ENCODE measurements at regions not wholly inside any gene's neighbourhood (a gene's known extent, or its start where the extent isn't known, plus 50 kb on each side); places are given as distances from the start of the nearest gene placed in this dataset.

GRCh38 chr12:118467641-118468305, 91.4 kb downstream of the SUDS3 start:
- no peak for DNase-seq (ENCODE audit: low read depth)

DNA sequence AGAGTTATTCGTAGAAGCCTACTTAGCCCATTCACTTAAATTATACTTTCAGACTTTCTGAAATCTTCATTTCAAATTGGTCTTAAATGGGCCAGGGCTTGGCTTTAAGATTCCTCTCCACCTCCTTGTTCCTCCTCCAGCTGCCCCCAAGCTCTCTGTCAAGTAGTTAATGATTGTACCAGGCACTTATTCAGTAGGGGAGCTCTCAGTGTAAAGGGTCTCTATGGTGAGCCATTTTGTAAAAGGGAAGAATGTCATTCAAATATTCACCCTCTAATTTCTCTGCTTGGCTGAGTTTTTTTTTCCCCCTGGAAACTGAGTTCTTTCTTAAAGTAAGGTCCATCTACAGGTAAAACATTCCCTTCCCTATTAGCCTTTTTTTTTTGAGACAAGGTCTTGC, 96.6 kb downstream of the SUDS3 start:
- no peak for DNase-seq (ENCODE audit: low read depth)

DNA sequence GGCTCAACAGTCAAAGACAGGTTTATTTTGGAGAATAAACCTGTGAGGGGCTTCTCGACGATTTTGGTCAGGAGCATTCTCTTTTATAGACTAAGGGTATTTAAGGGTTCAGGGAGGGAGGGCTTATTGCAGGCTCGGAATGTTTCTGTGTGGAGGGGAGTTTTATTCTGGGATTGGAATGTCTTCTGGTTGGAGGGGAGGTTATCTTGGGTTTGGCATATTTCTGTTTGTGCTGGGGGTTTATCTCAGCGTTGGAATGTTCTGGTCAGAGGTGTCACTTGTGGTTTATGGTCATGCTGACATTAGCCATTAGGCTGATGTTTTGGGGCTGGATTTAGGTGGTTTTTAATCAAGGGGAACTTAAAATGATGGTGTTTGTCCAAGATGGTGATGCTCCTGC, 103.9 kb downstream of the SUDS3 start:
- no peak for DNase-seq (ENCODE audit: low read depth)

DNA sequence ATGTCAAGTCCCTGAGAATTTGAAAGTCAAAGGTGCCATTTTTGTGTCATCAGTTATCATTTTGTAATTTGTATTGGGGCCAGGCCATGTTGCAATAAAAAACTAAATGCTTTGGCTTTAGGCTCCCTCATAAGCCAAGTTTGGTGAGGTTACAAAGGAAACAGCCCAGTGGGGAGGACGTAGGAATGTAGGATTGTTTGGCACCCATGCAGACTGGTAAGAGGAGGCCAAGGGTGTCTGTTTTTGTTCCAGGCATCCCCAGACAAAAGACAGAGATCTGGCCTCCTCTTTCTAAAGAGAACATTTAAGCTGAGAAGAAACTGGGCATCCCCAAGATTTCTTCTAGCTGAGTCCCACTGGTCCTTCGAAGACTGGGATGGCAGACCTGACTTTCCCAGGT, 111.7 kb downstream of the SUDS3 start:
- no peak for DNase-seq (ENCODE audit: low read depth)

GRCh38 chr12:118493962-118494361, 117.6 kb downstream of the SUDS3 start:
- DNase-seq (ENCODE audit: low read depth), result no peak

DNA sequence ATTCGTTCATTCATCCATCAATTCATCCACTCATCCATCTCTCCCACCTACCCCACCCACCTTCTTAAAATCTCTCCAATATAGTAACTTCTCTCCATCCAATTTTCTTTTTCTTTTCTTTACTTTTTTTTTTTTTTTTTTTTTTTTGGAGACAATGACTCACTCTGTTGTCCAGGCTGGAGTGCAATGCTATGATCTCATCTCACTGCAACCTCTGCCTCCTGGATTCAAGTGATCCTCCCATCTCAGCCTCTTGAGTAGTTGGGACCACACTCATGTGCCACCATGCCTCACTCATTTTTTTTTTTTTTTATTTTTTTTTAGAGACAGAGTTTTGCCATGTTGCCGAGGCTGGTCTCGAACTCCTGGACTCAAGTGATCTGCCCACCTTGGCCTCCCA, 118.4 kb downstream of the SUDS3 start:
- peak; percentile 20 for DNase-seq (ENCODE audit: low read depth)

GRCh38 chr12:118495296-118495695, 118.9 kb downstream of the SUDS3 start:
- no peak for DNase-seq (ENCODE audit: low read depth)

DNA sequence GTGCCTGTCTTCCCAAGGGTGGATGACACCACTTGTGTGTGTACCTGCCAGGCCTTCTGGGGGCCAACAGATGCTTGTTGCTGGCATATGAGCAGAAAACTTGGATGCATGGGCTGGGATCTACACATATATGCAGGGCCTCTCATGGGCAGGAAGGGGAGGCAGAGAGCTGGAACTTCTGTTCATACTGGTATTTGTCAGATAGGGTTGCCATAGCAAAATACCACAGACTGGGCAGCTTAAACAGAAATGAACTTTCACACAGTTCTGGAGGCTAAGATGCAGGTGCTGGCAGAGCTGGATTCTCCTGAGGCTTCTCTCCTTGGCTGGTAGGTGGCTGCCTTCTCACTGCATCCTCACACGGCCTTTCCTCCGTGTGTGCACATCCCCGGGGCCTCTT, 121.8 kb downstream of the SUDS3 start:
- DNase-seq (ENCODE audit: low read depth), result peak; percentile 11

- no peak for DNase-seq (ENCODE audit: low read depth)
Observed at GRCh38 chr12:118500299-118500698, 123.9 kb downstream of the SUDS3 start.

- DNase-seq (ENCODE audit: low read depth), result no peak
Observed at GRCh38 chr12:118501489-118501888, 125.1 kb downstream of the SUDS3 start.

DNA sequence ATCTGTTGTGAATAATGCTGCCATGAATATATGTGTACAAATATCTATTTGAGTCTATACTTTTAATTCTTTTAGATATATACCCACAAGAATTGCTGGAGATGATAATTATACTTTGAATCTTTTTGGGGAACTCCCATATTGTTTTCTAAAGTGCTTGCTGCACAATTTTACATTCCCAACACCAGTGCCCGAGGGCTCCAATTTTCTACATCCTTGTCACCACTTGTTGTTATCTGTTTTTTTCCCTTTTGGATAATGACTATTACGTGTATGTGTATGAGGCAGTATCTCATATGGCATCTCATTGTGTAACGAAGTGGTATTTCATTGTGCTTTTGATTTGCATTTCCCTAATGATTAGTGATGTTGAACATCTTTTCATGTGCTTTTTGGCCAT, 127.1 kb downstream of the SUDS3 start:
- DNase-seq (ENCODE audit: low read depth), result no peak

DNA sequence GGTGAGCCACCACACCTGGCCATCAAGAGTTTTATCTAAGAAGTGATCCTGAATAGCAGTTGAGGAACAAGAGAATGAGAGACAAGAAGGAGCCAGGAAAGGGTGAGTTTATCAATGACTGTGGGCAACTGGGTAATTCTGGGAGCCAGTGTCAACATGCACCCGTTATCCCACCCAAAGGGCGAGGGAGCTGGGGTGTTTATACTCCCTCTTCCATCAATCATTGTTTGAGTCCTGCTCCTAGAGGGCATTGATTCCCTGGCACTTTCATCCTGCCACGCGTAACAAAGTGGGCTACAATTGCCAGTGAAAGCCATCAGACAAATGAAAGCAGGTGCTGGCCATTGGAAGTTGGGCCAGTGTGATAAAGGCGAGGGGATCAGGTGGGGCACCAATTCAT, 136.3 kb downstream of the SUDS3 start:
- DNase-seq (ENCODE audit: low read depth), result no peak

DNA sequence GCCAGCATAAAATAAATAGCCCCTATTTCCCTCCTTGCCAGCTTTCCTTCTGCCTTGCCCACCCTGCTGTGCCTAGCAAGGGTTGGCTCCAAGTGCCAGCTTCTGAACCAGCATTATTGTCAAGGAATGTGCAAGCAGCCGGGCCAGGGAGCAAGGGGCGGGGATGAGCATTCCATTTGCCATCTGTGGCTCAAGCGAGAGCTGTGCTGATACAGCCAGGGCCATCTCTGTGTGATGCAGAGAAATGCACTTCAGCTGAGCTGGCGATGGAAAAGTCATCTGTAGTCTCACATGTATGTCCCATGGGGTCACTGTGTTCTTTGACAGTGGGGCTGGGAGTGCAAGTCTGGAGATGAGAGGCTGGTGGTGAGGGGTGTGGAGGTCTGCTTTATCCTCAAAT, 137.3 kb downstream of the SUDS3 start:
- no peak for DNase-seq (ENCODE audit: low read depth)

DNA sequence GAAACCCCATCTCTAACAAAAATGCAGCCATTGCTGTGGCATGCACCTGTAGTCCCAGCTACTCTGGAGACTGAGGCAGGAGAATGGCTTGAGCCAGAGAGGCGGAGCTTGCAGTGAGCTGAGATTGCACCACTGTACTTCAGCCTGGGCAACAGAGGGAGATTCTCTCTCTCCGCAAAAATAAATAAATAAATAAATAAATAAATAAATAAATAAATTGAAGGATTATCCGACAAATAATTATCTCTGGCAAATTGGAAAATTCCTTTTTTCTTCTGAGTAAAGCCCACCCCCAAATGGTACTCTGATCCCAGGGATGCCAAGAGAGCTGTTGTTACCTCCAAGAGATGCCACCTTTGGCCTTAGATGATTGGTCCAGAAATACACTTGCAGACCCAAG, 137.9 kb downstream of the SUDS3 start:
- no peak for DNase-seq (ENCODE audit: low read depth)

DNA sequence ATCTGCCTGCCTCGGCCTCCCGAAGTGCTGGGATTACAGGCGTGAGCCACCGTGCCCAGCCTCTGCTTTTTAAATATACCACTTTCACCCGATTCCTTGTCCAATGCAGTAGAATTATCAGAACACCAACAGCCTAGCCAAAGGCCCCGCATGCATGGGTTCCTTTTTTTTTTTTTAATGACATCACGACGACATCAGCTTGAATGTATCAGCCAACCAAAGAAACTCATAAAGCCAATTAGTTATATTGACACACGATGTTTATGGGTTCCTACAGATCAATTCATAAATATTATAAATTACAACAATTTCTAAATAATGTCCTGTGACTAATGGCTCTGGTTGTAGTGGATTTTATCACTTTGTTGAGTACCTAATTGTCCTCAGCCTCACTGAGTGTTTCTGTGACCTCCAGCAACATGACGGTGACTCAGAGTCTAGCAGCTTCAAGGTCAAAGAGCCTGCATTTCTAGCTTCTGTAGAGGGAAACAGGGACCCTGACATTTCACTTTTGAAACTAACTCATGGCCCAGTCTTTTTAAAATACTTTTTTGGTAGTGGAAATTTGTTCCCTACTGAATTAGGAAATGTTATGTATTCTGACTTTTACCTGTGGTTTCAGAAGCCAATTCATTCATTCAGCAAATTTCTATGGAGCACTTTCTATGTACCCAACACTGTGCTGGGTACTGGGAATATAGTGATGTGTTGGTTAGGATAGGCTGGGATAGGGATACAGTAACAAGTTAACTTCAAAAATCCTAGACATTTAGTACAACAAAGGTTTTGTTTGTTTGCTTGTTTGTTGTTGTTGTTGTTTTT, 144.1 kb downstream of the SUDS3 start:
- no peak for DNase-seq (ENCODE audit: low read depth)

GRCh38 chr12:118521036-118521370, 144.6 kb downstream of the SUDS3 start:
- no peak for DNase-seq (ENCODE audit: low read depth)

DNA sequence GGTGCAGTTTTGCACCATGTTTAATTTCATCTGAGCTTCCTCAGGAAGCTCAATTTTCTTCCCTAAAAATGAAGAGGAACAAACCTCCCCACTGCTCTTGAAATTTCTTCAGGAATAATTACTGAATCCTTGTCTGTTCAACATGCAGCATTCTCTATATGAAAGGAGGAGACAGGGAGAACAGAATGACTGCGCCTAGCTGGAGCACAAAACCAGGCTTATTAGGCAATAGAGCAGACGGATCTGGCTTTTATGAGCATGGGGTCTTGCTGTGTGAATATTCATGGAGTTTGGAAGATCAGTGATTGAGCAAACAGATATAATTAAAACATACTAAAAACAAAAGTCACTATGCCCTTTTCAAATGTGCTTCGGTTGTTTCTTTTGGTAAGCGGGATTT, 148.1 kb downstream of the SUDS3 start:
- no peak for DNase-seq (ENCODE audit: low read depth)

GRCh38 chr12:118525216-118525615, 148.9 kb downstream of the SUDS3 start:
- DNase-seq (ENCODE audit: low read depth), result no peak

- DNase-seq (ENCODE audit: low read depth), result no peak
Observed at GRCh38 chr12:118526255-118527095, 150.1 kb downstream of the SUDS3 start.

DNA sequence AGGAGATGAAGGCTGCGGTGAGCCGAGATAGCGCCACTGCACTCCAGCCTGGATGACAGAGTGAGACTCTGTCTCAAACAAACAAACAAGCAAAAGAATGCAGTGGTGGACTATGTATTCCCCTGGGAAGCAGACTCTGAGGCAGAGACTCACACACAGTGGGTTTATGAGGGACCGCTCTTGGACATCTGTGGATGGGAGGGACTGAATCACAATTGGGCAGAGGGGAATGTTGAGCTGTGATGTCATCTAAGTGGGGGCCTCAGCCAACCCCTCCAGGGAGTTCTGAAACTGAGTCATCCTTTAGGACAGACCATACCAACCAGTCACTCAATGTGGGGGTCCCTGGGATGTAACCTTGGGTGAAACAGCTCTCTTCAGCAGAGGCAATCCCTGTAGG, 151.0 kb downstream of the SUDS3 start:
- no peak for DNase-seq (ENCODE audit: low read depth)

- no peak for DNase-seq (ENCODE audit: low read depth)
Observed at GRCh38 chr12:118528625-118529024, 152.3 kb downstream of the SUDS3 start.

DNA sequence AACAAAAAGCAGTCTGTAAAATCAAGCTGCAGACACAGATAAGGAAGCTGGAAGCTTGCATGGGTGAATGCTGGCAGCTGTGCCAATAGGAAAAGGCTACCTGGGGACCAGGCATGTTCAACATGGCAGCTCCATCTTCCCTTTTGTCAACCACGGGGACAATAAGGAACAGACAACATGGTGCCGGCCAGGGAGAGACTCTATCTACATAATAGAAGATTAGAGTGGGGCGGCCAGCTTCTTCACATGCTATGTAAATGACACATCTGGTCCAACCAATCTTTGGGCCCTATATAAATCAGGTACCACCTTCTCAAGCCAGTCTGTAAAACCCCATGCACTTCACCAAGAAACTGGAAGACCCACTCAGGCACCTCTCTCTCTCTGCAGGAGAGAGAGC, 157.6 kb downstream of the SUDS3 start:
- DNase-seq (ENCODE audit: low read depth), result no peak

Data from HT1080 (cell line).